NCI-H524 treated with DMSO at 0.1 percent for 48 hours (cell line): ENCODE measurements at regions not wholly inside any gene's neighbourhood (a gene's known extent, or its start where the extent isn't known, plus 50 kb on each side); places are given as distances from the start of the nearest gene placed in this dataset.

Experiments
- DNase-seq: peaks from one replicate; lab custom pipeline; 2025; lab: John Stamatoyannopoulos, UW

DNA sequence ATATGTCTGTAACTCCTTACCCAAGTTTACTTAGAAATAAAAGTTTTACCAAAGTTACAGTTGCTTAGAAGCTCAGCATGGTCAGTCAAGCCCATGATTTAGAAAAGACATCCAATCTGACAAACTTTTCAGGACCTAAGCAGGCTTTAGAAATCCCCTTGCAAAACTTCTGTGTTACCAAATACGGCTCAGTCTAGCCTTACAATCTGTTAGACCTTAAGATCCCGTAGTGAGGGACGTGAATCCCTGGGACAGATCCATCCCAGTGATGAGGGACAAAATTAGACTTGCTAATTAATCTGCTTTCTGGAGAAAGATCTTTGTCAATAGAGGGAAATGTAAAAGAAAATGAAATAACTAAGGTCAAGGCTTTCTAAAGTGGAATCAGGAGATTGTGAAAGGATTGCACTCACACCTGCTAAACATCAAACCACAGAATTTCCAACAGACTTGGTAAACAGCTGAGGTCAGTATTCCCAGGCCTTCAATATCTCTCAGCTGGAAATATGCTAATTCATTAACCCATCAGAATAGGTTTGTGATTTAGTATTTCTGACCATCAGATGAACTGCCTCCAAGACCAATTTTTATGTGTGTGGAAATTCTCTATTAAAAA, 375.3 kb downstream of the DUSP10 start:
- DNase-seq = no peak

DNA sequence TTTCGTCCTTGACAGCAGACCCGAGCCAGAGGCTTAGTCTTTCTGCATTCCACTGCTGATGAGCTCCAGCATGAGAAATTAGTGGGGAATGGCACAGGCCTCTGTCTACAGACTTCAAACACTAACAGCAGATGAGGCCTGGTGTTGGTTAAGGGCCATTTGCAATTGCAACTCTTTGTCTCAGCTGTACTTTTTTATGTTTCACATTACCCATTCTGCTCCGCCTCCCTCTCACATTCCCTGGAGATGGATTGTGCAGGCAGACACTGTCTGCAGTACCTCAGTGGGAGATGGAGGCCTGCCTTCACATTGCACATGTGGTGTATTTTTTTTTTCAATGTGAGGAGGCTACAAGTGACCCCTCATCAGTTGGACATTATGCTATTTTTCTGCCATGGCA, 370.2 kb downstream of the DUSP10 start:
- no peak for DNase-seq

DNA sequence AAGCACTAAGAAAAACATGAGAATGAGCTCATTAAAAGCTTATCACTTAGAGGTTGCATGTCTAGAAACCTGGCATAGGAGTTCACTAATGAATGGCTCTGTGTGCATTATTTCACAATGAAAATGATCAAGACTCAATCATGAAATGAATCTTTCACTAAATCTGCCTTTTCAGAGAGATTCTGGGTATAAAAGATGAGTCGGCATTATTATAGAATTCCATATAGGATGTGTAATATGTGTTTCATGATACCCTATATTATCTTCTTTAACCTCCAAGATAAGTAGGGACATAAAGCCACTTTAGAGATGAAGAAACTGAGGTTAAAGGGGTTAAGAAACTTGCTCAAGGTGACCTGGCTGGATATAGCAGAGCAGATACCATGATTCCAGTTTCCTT, 368.1 kb downstream of the DUSP10 start:
- no peak for DNase-seq

DNA sequence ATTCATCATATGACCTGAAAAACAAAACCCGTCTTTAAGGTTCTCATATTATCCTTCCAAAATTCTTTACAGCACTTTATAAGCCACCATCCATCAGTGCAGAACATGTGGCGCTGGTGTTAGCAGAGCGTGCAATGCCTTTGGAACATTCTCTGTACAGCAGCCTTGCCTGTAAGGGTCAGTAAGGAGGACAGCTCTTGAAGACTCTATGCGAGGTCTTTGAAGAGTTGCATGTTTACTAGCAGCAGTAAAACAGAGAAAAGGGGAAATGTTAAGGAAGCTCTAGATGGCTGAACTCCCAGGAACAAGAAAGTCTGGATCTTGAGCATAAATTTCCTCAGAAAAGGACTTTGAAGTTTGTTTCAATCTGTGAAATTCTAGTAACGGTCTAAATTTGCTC, 365.6 kb downstream of the DUSP10 start:
- no peak for DNase-seq

DNA sequence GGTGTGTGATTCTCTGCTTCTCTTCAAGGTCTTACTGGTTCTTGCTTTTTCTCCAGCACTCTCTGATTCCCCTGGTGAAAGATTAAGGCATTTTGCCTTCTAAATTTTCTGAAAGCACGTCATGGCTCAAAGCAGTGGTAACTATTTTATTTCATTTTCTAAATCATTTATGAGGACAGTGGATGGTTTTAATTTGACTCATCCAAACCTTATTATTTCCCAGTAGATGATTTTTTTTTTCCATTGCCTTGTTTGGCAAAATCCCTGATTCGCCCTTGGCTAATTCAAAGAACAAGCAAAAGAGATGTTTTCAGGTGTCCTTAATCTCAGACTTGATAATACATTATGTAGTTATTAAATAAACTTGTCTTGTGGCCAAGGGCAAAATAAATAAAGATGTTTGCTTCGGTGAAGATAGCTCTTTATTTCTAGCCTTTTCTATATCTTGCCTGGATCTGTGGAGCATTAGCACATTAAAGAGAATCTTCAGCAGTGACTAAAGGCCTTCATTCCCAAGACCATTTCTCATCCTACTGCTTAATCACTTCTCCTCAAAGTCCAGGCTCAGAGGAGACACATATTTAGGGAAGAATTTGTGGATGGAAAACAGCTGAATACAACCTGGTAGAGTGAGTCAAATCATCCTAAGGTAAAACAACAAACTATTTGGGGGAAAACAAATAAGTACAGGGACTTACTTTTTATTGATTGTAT, 359.8 kb downstream of the DUSP10 start:
- DNase-seq = no peak

DNA sequence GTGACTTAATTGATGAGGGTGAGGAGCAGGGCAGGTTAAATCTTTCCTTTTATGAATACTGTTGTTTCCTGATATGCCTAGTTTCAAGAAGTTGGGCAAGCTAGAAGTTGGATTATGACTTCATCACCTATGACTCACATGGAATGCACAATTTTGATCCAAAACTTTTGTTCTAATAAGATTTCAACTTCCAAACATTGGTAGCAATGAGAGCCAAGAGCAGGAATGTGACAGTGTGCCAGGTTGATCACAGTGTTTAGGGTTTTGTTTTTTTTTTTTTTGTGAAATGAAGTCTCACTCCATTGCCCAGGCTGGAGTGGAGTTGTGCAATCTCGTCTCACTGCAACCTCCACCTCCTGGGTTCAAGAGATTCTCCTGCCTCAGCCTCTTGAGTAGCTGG, 349.4 kb downstream of the DUSP10 start:
- no peak for DNase-seq

DNA sequence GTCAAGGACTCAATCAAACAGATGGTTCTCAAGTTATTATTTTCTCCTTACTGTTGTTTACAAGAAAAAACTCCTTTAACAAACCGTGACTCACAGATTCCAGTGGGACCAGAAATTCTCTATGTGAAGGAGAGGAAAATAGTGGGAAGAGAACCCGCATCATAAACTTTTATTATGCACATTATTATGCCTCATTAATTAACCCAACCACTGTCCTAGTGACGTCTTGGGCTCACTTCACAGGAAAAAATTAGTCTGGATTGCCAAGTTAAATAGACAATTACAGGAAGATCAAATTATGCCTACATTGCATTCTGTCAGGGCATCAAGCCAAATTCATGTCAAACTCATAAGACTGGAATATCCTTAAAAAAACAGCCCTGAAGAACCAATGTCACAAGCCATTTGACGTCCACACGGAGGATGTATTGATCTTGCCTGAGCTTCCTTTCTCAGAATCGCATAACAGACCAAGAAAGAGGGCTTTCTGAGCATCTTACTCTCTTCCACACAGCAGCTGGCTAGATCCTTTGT, 347.8 kb downstream of the DUSP10 start:
- no peak for DNase-seq

DNA sequence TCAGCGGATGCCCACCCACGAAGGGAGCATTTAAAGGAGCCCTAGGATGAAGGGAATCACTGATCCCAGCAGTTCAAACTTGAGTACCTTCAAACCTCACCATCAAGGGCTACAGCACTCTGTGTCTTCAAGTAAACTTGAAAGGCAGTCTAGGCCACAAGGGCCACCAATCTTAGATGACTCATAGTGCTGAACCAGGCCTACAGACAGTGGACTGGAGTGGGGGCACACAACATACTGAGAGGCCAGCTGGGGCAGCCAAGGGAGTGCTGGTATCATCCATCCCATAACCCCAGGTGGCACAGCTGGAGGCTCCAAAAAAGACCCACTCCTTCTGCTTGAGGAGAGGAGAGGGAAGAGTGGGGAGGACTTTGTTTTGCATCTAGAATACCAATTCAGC, 345.4 kb downstream of the DUSP10 start:
- no peak for DNase-seq

DNA sequence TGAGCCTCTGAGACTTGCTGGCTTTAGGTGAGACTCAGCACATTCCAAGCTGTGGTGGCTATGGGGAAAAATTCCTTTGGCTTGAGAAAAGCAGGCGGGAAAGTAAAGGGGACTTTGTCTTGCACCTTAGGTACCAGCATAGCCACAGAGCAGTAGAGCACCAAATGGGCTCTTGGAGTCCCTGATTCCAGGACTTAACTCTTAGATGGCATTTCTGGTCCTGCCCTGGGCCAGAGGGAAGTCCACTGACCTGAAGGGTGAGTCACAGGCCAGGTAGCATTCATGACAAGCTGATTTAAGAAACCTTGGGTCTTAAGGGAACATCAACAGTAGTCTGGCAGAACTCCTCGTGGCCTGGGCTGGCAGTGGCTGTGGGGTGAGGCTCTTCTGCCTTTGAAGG, 344.7 kb downstream of the DUSP10 start:
- DNase-seq = no peak

DNA sequence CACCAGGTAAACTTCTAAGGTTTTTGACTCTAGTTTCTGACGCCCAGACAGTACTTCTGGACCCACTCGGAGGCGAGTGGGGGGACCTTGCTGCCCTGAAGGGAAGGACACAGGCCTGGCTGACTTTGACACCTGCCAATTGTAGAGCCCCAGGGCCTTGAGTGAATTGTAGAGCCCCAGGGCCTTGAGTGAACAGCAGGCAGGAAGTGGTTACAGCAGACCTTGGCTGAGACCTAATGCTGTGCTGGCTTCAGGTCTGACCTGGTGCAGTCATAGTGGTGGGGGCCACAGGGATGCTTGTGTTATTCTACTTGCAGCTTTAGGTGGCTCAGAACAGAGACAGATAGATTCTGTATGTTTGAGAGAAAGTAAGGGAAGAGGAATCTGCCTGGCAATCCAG, 344.3 kb downstream of the DUSP10 start:
- no peak for DNase-seq

DNA sequence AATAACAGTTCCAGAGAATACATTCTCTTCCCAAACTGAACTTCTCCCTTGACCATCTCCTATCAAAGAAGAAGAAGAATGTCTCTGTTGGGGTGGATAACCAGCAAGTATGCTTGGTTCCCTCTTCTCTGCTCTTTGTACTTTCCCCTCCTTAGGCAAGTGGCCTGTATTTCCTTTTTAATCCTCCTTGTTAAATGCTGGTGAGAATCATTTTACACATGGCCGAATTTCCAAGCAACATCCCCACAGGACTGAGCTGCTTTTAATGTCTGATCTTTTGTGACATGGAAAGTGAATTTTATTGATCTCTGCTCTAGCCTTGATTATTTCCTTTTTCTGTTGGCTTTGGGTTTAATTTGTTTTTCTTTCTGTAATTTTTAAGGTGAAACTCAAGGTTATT, 336.7 kb downstream of the DUSP10 start:
- DNase-seq = no peak

DNA sequence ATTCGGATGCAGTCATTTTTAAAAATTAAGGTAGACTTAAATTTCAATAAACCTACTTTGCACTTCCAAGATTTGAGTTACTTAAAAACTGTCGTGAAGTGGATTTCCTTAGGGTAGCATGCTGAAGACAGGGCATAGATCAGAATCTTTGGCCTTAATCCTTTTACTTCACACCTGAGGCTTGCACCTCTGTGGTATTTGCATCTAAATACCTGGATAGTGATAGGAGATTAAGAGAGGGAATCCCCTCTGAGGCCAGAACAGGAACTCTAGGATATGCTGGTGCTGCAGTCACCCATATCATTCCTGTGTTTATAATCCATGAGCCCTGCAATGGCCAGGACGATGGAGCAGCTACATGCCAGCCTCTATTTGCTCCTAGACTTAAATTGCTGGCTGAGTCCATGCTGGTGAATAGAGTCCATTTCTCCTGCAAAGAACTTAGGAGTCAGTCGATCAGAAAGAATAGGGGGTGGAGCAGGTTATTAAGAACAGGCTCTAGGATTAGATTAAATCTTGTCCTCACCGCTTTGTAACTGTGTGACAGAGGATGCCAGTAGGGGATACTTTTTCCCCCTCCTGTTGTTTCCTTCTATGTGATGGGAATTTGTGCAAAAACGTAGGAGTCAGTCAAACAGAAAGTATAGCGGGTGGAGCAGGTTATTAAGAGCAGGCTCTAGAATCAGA, 333.6 kb downstream of the DUSP10 start:
- DNase-seq = no peak

DNA sequence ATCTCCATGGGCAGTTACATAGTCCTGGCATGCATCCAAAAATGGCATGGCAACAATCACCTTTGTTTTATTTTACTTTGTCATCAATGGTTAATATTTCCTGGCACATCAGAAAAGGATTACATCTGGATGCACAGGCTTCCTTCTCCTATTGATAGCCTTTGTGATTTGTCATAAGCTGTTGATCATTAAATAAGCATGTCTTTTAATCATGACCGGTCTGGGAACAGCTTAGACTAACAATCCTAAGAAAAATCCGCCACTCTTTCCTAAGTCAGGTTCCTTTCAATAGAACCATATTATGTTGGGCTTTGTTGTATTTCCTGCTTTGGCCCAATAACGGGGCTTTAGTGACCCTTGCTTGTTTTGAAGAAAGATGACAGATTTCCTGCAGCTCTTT, 330.6 kb downstream of the DUSP10 start:
- no peak for DNase-seq

DNA sequence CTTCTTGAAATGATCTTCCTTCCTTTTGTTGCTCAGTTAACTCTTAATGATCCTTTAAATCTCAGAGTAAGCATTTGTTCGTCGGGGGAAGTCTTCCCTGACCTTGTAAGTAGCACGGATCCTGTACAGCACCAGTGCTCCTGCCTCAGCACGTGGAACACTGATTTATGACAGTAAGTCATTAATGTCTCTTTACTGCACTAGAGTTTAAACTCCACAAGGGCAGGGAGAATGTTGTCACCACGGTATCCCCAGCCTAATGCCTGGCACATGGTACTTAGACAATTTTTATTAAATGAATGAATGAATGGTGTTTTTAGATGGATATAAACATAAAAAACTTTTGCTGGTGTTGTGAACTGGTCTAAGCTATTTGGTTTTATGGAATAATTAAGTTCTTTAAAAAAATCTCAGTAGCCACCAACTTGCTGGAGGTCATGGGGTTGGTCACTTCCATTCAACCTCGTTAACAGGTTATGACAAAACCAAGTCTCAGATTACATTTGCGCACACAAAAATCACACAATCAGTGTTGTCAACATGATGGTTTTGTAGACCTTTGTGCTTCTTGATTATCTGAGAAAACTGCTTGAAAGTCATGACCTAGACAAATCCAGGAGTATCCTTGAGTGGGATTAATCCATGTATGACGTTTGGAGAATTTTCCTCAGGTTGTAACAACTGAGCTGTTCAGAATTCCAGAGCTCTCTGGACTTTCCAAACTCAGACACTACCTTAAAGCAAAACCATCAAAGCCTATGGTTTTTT, 326.9 kb downstream of the DUSP10 start:
- DNase-seq = no peak

DNA sequence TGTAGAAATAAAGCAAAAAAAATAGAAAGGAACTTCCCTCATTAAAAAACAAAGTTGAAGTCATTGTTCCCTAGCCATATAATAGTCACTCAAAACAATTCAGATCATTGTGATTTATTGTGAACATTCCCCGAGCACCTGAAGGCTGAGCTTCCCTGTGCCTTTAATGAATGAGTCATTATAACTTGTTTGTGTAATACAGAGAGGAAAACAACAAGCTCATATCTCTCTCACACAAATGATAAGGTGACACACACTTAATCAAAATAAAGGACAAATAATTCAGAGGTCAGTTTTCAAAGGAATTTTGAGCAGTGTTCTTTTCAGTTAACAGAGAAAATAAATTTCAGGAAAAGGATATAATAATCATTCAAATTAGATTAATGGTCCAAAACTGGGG, 326.2 kb downstream of the DUSP10 start:
- no peak for DNase-seq

DNA sequence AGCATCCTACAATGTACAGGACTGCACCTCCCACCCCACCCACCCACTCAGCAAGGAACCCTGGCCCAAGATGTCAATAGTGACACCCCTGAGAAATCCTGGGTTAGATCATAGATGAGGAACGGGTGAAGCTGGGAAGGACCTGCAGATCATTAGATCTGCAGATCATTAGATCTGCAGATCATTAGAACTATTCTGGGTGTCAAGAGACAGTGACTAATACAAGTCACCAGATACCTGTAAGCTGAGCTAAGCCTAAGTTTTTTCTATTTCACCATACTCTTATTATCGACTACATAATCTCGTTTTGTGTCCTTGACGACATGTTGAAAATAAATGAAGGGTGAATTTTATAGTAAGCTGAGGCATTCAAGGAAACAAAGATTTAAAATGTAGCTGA, 325.7 kb downstream of the DUSP10 start:
- DNase-seq = no peak

DNA sequence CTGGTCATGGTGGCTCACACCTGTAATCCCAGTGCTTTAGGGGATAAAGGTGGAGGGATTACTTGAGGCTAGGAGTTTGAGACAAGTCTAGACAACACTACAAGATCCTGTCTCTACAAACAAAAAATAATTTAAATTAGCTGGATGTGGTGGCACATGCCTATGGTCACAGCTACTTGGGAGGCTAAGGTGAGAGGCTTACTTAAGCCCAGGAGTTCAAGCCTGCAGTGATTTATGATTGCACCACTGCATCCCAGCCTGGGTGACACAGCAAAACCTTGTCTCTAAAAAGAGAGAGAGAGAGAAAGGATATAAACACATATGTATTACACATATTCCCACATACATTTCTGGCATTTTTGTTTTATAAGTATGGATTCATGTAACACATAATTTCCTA, 325.2 kb downstream of the DUSP10 start:
- no peak for DNase-seq

DNA sequence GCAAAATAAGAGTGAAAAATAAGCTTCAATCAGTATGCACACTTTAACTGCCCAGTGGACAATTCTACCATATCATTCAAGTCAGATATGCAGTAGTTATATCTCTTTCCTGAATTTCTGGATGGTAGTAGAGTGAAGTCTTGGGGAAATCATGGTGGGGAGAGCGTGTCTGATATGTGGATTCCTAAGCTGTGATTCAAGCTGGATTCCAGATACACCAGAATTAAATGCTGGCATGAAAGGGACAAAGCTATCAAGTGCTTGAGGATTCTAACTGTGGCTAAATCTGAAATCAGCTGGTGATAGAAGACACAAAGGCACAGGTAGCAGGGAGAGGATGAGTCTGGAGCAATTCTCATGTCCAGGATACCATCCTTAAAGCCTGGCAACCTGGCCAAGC, 323.5 kb downstream of the DUSP10 start:
- no peak for DNase-seq

DNA sequence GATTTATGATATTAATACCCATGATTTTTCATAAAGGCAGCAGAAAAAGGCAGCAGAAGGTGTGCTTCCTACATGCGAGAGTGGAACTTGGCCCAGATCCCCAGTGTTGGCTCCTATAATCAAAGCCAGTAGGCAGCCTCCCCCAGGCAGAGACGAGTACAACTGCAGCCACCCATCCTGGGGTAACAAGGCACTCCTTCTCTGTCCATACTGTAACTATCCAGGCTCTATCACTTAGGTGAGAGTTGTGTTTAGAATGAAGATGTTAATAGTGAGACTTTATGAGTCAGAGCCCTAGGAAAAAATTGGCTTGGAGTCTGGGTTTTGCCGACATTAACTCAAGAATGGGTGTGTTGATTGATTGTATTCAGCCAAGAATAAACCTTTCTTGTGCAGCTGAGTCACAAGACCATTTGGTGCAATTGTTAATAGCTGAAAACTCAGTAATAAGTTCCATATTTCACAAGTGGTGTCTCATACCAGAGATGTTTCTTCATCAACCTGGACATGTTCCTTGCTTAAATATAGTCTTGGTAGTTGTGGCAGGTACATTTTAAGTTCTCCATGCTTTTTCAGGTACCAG, 322.3 kb downstream of the DUSP10 start:
- DNase-seq = no peak

DNA sequence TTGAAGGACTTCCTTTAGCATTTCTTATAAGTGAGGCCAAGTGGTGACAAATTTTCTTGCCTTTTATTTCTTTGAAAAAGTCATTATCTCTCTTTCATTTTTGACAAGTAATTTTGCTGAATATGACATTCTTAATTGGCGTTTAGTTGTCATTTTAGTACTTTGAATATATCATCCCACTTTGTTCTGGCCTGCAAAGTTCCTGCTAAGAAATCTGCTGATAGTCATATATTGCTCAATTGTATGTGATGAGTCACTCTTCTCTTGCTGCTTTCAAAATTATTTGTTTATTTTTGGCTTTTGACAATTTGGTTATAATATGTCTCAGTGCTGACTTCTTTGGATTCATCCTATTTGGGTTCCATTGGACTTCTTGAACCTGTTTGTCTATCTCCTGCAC, 312.6 kb downstream of the DUSP10 start:
- DNase-seq = no peak

DNA sequence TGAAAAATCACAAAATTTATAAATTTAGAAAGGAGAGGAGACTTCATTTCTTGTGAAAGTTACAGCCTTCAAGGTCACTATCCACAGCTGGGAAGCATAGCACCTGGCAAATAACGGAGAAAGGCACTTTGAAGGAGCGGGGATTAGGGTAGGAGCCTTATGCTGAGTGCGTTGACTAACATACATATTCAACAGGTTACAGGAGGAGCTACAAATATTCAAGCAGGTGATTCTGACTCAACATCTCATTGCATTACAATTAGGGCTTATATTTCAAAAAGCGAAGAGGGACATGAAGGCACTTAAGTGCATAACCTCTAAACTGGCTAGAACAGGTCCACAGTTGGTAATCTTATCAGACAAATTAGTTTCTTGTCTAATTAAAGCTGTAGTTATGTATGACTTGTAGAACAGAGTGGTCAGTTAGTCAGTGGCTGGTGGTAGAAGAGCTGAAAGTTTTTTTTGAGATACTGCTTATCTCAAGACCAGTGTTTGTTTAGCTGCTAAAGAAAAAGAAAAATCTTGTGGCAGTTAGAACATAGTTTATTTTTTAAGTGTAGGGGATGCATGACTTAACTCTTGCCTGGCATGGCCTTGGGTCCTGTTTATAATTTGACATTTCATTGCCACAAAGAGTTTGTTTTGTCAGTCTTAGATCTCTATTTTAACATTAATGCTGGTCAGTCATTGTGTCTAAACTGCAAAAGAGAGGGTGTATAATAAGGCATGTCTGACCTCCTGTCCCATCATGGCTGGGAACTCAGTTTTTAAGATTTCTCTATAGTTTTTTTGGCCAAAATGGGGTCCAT, 311.5 kb downstream of the DUSP10 start:
- DNase-seq = no peak
